PC-3 (cell line): ENCODE measurements at regions not wholly inside any gene's neighbourhood (a gene's known extent, or its start where the extent isn't known, plus 50 kb on each side); places are given as distances from the start of the nearest gene placed in this dataset.

Experiments used
- ATAC-seq: fragments of 200-7000 bp; cut with Tn5 transposase; 2 replicates; pipeline ENCODE4 v1.9.1; 2020; ENCODE audit warnings: mild to moderate bottlenecking, moderate library complexity
- BruUV-seq: library from RNA; stranded (reverse); fragments of 400-500 nt; replicated peaks from 2 replicates; lab custom pipeline; 2021; lab: Mats Ljungman, UMichigan
- CTCF ChIA-PET: fragments of 300-600 bp; sonication (Branson Sonifier 250); formaldehyde crosslinking; loops from one replicate; lab custom pipeline; 2022; ENCODE audit warnings: antibody characterized with exemption; lab: Charles Lee
- POLR2A ChIA-PET: fragments of 300-600 bp; sonication (Branson Sonifier 250); formaldehyde crosslinking; loops from one replicate; lab custom pipeline; 2022; ENCODE audit warnings: antibody characterized with exemption; ENCODE audit not compliant: unreplicated experiment; lab: Charles Lee
- DNase-seq: peaks from one replicate; pipeline ENCODE4 v3.0.0-alpha.2; 2015
- H2AFZ ChIP-seq: fragments of 300-600 bp; sonication (generic); 2 replicates; pipeline ENCODE4 v1.6.0; 2016; ENCODE audit warnings: antibody characterized with exemption, low read length
- H3F3A ChIP-seq: fragments of 300-600 bp; sonication (generic); one replicate; pipeline ENCODE4 v1.6.0; 2017; ENCODE audit warnings: antibody characterized with exemption, low read length, control low read depth, mild to moderate bottlenecking; ENCODE audit not compliant: unreplicated experiment
- H3K27ac ChIP-seq: fragments of 300-600 bp; sonication (generic); 2 replicates; pipeline ENCODE4 v1.5.1; 2016; ENCODE audit warnings: mild to moderate bottlenecking, low read length
- H3K27me3 ChIP-seq: fragments of 300-600 bp; sonication (generic); 2 replicates; pipeline ENCODE4 v1.6.1; 2016; ENCODE audit warnings: low read length, mixed read lengths
- H3K36me3 ChIP-seq: fragments of 300-600 bp; sonication (generic); 2 replicates; pipeline ENCODE4 v1.6.1; 2016; ENCODE audit warnings: low read depth, mixed run types, low read length, mixed read lengths
- H3K4me1 ChIP-seq: fragments of 300-600 bp; sonication (generic); 2 replicates; pipeline ENCODE4 v1.5.1; 2016; ENCODE audit warnings: low read length; ENCODE audit not compliant: insufficient read depth
- H3K4me2 ChIP-seq: fragments of 300-600 bp; sonication (generic); 2 replicates; pipeline ENCODE4 v1.6.0; 2016; ENCODE audit warnings: low read length
- H3K4me3 ChIP-seq: fragments of 300-600 bp; sonication (generic); 2 replicates; pipeline ENCODE4 v1.5.1; 2016; ENCODE audit warnings: mild to moderate bottlenecking, low read length, mixed read lengths
- H3K79me2 ChIP-seq: fragments of 300-600 bp; sonication (generic); 2 replicates; pipeline ENCODE4 v1.6.1; 2017; ENCODE audit warnings: low read length, mixed read lengths
- H3K9ac ChIP-seq: fragments of 300-600 bp; sonication (generic); 2 replicates; pipeline ENCODE4 v1.6.0; 2016; ENCODE audit warnings: mild to moderate bottlenecking, low read length
- H3K9me2 ChIP-seq: fragments of 300-600 bp; sonication (generic); replicated peaks from 2 replicates; pipeline ENCODE4 v1.6.1; 2016; ENCODE audit warnings: mixed run types, low read length, mixed read lengths
- H3K9me3 ChIP-seq: fragments of 300-600 bp; sonication (generic); 2 replicates; pipeline ENCODE4 v1.6.1; 2016; ENCODE audit warnings: low read length, mixed read lengths
- H4K20me1 ChIP-seq: fragments of 300-600 bp; sonication (generic); 2 replicates; pipeline ENCODE4 v1.6.1; 2016; ENCODE audit warnings: low read length, mixed read lengths
- EZH2 ChIP-seq: fragments of 300-600 bp; sonication (generic); IDR thresholded peaks from one replicate; pipeline ENCODE4 v1.6.1; 2017; ENCODE audit warnings: antibody characterized with exemption, mild to moderate bottlenecking, low read length; ENCODE audit not compliant: unreplicated experiment
- EZH2phosphoT487 ChIP-seq: fragments of 300-600 bp; sonication (generic); IDR thresholded peaks from 2 replicates; pipeline ENCODE4 v1.6.1; 2018; ENCODE audit warnings: mild to moderate bottlenecking, antibody characterized with exemption, low read length, borderline replicate concordance
- intact Hi-C: fragments of 100-400 bp; cut with micrococcal nuclease; formaldehyde crosslinking; loops from 2 replicates; pipeline ENCODE4 v1.9.0; 2023
- TF ChIP-seq, protein P1 (sequence below): fragments of 300-600 bp; sonication (generic); conservative IDR thresholded peaks from 2 replicates; pipeline ENCODE4 v1.5.1; 2017; ENCODE audit warnings: antibody characterized with exemption, low read depth, mild to moderate bottlenecking, low read length

DNA sequence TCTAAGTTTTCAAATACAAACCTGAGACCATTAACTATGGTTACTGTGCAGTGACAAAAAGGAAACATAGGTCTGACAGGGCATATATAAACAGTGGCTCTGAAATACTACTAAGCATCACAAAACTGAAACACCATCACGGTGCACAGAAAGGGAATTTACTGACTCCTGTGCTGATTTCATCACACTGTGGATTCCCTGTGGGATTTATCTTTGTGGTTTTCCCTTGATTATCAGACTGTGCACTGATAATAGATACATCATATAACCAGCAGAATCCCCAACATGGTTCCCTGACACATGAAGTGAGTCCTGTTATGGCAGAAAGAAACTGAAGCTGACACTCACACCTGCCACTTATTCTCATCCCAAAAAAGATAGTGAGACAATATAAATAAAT lies 676.3 kb upstream of the KCND2 start:
- ChIA-PET POLR2A (no interaction called here), CTCF (no interaction called here)
- H3K27ac ChIP-seq: no peak overlapping the region
- DNase-seq (no peak), ATAC-seq (no peak)
- H3K9me2 ChIP-seq: no peaks in the 10 kb centered on the region
- H2AFZ ChIP-seq: no peak overlapping the region
- no peak overlapping the region for H3K9ac ChIP-seq
- no peaks in the 10 kb centered on the region for H4K20me1 ChIP-seq
- TF ChIP-seq EZH2phosphoT487: no peak
- no peak for TF ChIP-seq EZH2
- TF ChIP-seq, protein P1, sequence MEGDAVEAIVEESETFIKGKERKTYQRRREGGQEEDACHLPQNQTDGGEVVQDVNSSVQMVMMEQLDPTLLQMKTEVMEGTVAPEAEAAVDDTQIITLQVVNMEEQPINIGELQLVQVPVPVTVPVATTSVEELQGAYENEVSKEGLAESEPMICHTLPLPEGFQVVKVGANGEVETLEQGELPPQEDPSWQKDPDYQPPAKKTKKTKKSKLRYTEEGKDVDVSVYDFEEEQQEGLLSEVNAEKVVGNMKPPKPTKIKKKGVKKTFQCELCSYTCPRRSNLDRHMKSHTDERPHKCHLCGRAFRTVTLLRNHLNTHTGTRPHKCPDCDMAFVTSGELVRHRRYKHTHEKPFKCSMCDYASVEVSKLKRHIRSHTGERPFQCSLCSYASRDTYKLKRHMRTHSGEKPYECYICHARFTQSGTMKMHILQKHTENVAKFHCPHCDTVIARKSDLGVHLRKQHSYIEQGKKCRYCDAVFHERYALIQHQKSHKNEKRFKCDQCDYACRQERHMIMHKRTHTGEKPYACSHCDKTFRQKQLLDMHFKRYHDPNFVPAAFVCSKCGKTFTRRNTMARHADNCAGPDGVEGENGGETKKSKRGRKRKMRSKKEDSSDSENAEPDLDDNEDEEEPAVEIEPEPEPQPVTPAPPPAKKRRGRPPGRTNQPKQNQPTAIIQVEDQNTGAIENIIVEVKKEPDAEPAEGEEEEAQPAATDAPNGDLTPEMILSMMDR: no peak
- no peaks in the 10 kb centered on the region for H3K36me3 ChIP-seq
- H3K4me3 ChIP-seq: no peak overlapping the region
- intact Hi-C loops: no loop called here
- no TSS peak for BruUV-seq
- no peak overlapping the region for H3K4me2 ChIP-seq
- H3F3A ChIP-seq: no peaks in the 10 kb centered on the region
- H3K79me2 ChIP-seq: no peaks in the 10 kb centered on the region
- no peaks in the 10 kb centered on the region for H3K27me3 ChIP-seq
- no peaks in the 10 kb centered on the region for H3K4me1 ChIP-seq
- H3K9me3 ChIP-seq: no peaks in the 10 kb centered on the region

DNA sequence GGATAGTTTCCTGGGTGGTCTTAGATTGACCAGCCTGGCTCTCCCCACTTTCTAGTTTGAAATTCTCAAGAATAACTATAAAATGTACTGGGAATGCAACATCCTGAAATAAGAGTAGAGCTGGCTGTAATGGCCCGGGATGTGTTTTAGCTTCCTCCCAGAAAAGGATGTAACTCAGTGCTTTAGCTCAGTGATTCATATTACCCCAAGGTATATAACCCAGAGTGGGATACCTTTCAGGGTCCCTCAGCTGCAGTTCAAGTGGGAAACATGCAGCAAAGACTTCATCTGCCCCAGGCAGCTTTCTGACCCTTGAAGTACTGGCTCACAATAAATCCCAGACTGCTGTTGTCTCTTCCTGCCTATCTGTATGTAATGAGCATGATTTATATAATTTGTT lies 666.7 kb upstream of the KCND2 start:
- intact Hi-C loops: no loop called here
- CTCF ChIA-PET: no interaction called here
- Histone ChIP-seq H3K9me3 (no peaks in the 10 kb centered on the region), H3K79me2 (no peaks in the 10 kb centered on the region), H3K9me2 (no peaks in the 10 kb centered on the region), H3K4me2 (no peak overlapping the region), H2AFZ (no peak overlapping the region), H3K4me3 (no peak overlapping the region), H3K4me1 (no peaks in the 10 kb centered on the region), H3K27me3 (no peaks in the 10 kb centered on the region), H3K27ac (no peak overlapping the region), H3K36me3 (no peaks in the 10 kb centered on the region), H3F3A (no peaks in the 10 kb centered on the region), H4K20me1 (no peaks in the 10 kb centered on the region), H3K9ac (no peak overlapping the region)
- ATAC-seq (no peak), DNase-seq (no peak)
- no TSS peak for BruUV-seq
- POLR2A ChIA-PET: no interaction called here
- TF ChIP-seq EZH2: no peak
- no peak for TF ChIP-seq EZH2phosphoT487
- TF ChIP-seq, protein P1: no peak

DNA sequence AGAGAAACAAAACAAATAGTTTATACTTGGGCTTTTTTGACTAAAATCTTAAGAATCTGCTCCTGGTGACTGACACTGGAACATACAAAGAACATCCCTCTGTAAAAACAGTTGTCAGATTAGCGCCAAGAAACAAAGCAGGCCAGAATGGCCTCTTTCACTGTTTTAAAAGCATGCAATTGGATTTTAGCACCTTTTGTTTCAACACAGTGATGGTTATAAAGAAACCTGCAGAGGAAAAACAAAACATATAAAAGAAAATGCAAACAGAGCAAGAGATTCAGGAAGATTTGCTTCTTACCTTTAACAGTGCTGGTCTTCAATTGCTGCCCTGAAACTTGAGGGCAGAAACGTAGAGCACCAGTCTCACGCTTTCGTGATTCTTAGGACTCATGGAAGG lies 652.2 kb upstream of the KCND2 start:
- Histone ChIP-seq H3K9me3 (no peaks in the 10 kb centered on the region), H3K27me3 (no peaks in the 10 kb centered on the region), H3K27ac (no peak overlapping the region), H3K4me1 (no peaks in the 10 kb centered on the region), H3K4me2 (no peak overlapping the region), H2AFZ (no peak overlapping the region), H3K36me3 (no peaks in the 10 kb centered on the region), H3K9ac (no peak overlapping the region), H3K79me2 (no peaks in the 10 kb centered on the region), H3F3A (no peaks in the 10 kb centered on the region), H3K4me3 (no peak overlapping the region), H4K20me1 (no peaks in the 10 kb centered on the region), H3K9me2 (no peaks in the 10 kb centered on the region)
- intact Hi-C loops: no loop called here
- ATAC-seq (no peak), DNase-seq (no peak)
- CTCF ChIA-PET: no interaction called here
- POLR2A ChIA-PET: no interaction called here
- BruUV-seq: no TSS peak
- no peak for TF ChIP-seq EZH2phosphoT487
- no peak for TF ChIP-seq EZH2
- TF ChIP-seq, protein P1: no peak
